OCI-M1 (cell line): ENCODE measurements at regions not wholly inside any gene's neighbourhood (a gene's known extent, or its start where the extent isn't known, plus 50 kb on each side); places are given as distances from the start of the nearest gene placed in this dataset.

Experiments used
- DNase-seq: peaks from one replicate; lab custom pipeline; 2025; lab: John Stamatoyannopoulos, UW

DNA sequence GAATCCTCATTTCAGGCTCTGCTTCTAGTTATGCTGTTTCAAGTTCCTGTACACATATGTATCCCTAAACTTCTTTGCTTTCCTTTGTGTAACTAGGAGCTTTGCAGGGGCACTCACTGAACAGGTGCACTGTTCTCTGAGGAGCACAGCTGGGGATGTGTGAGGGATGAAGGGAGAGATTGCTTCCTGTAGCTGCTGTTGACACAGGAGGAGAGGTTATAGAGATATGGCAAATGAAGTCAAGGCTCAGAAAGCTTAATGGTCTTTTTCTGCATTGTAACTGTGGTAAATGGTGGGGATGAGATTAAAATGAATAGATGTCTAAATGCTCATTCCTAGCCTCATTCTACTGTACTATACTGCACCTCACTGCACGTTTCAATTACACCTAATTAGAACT is 454.3 kb downstream of the BTBD3 start:
- no peak for DNase-seq

- DNase-seq = no peak
These were observed 454.9 kb downstream of the BTBD3 start for GRCh38 chr20:12372557-12372956.

DNA sequence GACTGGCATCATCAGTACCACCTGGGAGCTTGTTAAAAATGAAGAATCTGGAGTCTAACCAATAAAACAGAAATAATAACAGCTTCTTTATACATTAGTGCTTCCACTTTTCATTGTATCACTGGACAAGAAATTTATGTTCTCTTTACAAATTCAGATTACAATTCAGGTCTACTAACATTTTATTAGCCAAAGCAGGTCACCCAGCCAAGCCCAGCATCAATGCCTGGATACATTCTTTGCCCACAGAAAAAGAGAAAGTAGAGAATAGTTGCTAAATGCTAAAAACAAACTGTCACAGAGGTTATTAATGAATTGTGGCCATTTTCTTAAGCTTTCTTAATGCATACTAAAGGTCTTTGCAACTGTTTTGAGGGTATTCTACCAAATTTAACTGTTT is 458.3 kb downstream of the BTBD3 start:
- no peak for DNase-seq

DNA sequence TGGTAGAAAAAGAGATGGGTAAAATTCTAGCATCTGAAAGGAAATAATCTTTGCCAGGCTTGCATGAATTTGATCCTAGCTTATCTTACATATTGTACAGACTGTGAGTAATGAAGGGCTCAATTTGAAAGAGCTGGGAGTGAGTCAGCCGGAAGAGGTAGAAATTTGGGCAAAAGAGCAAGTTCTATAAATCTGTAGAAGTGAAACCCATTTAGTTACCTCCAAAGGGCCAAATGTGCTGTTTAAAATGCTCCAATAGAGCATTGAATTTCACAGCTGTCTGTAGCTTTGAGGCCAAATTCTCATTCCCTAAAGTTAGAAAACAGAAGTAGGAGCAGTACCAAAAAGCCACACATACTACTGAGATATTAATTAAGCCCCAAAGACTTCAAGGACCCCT is 466.1 kb downstream of the BTBD3 start:
- no peak for DNase-seq

DNA sequence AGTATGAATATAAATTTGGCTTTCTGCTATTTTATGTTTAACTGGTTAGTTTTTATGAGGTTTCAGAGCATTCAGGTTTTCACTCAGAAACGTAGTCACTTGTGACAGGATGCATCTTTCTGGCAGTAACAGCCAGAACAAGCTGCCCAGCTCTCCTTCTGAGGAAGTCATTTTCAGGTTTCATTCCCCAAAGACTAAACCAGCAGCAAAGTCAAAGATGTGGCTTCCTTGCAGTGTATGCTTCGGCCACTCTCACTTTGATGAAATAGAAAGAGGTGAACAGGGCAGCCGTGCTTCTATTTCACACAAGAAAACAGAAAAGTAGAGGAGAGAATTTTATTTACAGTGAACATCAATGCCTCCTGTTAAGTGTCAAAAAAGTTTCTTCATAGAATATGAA is 469.1 kb downstream of the BTBD3 start:
- DNase-seq = no peak

- no peak for DNase-seq
These were observed 473.4 kb downstream of the BTBD3 start for GRCh38 chr20:12391099-12391498.

DNA sequence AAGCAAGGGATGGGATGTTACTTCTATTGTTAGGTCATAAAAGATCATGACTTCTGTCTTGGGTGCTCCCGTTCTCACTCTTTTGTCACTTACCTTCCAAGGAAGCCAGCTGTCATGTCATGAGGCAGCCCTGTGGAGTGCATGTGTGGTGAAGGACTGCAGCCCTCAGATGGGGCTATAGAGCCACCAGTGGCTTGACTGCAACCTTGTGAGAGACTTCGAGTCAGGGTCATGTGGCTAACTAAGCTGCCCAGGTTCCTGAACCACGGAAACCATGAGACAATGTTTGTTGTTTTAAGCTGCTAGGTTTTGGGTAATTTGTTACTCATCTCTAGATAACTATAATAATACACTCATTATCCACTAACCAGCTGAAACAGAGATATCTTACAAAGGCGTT is 477.1 kb downstream of the BTBD3 start:
- peak; percentile 13 for DNase-seq

DNA sequence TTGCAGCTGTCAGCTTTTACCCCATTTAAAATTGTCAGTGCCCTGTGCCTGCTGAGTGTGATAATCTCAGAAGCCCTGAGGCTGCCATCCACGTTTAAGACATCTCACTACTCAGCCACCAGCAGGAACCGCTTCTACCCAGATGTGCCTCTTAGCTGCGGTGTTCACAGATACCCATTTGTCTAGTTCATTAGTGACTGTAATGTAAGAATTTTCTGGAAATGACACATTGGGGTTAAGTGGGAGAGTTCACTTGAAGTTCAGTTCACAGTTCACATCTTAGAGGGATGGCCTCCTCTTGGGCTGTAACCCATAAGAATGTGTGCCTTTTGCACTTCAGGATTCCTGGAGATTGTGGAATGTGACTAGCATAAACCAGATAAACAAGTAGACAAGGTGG is 477.7 kb downstream of the BTBD3 start:
- DNase-seq = no peak

DNA sequence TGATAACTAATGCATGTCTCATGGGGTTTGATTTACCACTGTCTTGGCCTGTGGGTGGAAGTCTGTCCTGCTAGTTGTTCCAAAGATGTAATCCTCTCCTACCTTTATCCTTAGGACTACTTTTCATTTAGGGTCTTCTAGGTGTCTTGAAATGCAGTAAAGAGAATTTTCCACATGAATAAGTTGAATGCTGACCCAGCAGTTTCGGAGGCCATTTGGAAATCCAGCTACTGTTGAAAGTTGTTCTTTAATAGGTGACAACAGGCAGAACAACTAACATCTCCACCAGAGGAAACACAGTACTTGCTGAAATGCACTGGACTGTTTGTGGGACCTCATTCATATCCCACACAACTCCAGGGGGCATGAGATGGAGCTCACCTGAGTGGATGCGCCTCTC is 478.1 kb downstream of the BTBD3 start:
- no peak for DNase-seq

- DNase-seq = no peak
These were observed 481.6 kb downstream of the BTBD3 start for GRCh38 chr20:12399110-12399836.

DNA sequence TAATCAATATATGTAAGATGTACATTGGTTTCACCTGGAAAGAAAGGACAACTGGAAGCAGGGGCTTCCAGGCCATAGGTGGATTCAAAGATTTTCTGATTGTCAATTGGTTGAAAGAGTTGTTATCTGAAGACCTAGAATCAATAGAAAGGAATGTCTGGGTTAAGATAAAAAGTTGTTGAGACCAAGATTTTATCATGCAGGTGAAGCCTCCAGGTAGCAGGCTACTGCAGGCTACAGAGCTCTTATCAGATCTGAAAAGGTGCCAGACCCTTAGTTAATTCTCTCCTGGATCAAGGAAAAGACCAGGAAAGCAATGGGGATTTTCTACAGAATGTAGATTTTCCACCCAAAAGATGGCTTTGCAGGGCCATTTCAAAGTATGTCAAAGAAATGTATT is 487.2 kb downstream of the BTBD3 start:
- DNase-seq = no peak

- no peak for DNase-seq
These were observed 489.3 kb downstream of the BTBD3 start for GRCh38 chr20:12406978-12407377.

GRCh38 chr20:12409501-12409900 is 491.8 kb downstream of the BTBD3 start:
- DNase-seq = no peak

- DNase-seq = no peak
These were observed 493.1 kb downstream of the BTBD3 start for GRCh38 chr20:12410783-12411182.

- DNase-seq = no peak
These were observed 493.7 kb downstream of the BTBD3 start for GRCh38 chr20:12411246-12411940.

DNA sequence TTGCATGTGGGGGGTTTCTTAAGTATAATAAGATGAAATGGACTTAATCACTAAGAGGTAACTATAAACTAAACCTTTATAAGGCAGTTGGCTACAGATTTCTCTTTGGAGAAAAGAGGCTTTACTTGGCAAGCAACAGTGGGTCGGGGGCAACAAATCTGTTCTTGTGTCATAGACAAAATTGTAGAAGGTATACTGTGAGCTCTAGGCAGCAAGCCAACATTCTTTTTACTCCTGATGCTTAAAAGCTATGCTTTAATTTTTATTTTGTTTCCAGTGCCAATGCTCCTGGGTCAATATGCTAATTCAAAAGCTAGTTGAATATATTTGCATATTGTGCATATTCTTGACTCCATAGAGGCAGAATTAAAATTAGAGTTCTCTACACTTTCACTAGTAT is 495.4 kb downstream of the BTBD3 start:
- no peak for DNase-seq

DNA sequence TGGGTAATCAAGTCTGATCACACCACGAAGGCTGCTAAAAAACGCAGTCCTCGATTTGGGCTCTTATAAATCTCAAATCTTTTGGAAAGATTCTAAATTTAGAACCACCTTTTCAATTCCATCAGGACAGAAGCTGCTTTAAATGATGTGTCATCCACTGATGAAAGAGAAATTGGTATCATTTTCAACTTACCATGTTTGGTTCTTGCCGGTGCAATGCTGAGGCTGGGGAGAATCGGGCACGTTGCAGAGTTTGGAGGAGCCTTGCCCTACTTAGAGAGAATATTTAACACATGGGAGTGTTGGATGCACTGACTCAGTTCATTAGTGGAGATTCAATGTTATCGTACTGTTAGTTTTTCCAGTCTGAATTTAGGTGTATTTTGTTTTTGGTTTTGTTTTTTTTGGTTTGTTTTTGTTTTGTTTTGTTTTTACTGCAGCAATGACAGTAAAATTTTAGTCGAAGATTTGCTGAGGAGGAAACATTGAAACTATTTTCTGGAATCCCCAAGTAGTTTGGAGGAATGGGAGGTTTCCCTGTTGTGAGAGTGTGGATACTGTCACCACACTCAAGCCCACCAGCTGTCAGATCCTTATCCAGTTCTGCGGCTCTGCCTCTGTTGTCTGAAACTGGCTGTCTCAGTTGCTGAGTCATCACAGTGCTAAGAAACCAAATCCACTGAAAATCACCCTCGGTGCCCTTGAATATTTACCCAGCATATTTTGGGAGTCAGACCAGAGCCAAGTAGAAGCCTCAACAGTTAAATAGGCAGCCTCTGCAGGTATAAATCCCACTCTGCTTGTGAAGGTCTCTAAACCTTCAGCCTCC is 497.0 kb downstream of the BTBD3 start:
- DNase-seq = peak; percentile 76

- no peak for DNase-seq
These were observed 498.6 kb downstream of the BTBD3 start for GRCh38 chr20:12416281-12416680.

- DNase-seq = no peak
These were observed 516.0 kb downstream of the BTBD3 start for GRCh38 chr20:12433724-12434123.

GRCh38 chr20:12434672-12435071 is 517.0 kb downstream of the BTBD3 start:
- DNase-seq = no peak

DNA sequence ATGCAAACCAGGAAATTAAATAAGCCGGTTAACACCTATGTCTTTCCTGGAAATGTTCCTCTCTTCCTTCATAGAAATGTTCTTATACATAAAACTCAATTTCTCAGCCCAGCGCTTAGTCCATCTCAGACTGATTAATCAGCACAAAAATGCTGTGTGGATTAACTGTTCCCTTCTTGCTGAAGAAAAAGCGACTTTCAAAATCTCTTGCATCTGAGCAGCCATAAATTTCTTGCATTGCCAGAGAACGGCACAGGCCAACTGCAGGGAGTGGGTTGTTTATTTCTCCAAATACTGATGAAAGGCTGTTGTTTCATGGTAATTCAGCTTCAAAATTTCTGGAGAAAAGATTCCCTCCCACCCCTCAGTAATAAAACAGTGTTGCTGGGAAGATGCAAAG is 517.6 kb downstream of the BTBD3 start:
- no peak for DNase-seq

DNA sequence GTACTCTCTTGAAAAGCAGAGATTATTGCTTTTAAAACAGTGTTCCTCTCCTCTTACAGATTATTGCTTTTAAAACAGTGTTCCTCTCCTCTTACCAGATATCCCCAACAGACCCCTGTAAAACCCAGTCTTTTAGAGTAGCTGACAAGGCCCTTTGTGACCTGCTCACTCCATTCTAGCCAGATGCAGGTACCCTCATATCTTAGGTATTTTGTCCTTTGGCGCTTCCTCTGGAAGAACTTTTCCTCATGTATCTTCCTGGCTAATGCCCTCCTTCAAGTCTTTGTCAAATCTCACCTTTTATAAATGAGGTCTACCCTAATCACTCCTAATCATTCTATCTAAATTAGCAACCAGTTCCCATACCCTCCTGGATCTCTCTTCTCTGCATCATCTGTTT is 536.0 kb downstream of the BTBD3 start:
- no peak for DNase-seq

- no peak for DNase-seq
These were observed 537.5 kb downstream of the BTBD3 start for GRCh38 chr20:12455148-12455547.
